Amniotic epithelial cell (primary cell): ENCODE measurements at regions not wholly inside any gene's neighbourhood (a gene's known extent, or its start where the extent isn't known, plus 50 kb on each side); places are given as distances from the start of the nearest gene placed in this dataset.

Experiments used
- DNase-seq: peaks from one replicate; pipeline ENCODE4 v3.0.0-alpha.2; 2010; ENCODE audit warnings: low read depth

DNA sequence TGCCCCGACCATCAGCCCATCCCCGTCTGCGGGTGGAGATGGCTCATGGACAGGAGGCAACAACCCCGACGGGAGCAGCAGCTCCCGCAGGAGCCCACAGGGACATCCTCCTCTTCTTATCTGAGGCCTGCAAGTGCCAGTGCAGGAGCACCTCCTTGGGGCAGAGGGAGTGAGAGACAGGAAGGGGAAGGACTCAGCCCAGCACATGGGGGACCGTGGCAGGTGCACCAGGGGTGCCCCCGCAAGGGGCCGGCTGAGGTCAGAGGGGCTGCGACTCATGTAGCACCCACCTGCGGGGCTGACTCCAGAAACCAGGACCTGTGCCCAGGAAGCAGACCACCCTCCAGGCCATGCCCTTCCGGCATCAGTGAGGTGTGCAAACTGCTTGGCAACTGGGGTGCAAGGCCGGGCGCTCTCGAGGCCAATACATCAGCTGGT lies 259.8 kb upstream of the ADAMTS16 start:
- DNase-seq: no peak

DNA sequence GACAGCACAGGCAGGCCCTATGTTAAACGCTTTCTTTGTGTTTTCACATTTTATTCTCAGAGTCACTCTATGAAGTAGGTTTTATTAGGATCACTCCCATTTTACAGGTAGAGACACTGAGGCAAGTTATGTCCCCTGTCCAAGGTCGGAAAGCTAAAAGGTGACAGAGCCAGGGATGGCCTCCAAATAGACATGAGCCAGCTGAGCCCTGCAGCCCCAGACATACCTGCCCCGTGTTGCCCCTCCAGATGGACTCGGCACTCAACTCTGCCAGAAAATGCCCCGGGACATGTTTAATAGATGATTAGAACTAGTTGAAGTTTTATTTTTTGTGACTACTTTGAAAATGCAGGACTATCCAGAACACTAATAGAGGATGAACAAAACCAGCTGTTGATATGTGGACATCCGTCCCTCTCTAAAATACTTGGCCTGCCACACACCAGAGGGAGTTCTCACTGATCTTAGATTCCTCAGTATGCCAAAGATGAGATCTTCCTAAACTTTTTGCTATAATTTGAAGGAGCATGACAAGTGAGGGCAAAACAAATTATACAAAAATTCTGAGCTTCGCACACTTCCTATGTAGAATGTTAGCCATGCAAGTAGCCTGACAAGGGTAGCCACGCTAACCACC lies 258.6 kb upstream of the ADAMTS16 start:
- no peak for DNase-seq

DNA sequence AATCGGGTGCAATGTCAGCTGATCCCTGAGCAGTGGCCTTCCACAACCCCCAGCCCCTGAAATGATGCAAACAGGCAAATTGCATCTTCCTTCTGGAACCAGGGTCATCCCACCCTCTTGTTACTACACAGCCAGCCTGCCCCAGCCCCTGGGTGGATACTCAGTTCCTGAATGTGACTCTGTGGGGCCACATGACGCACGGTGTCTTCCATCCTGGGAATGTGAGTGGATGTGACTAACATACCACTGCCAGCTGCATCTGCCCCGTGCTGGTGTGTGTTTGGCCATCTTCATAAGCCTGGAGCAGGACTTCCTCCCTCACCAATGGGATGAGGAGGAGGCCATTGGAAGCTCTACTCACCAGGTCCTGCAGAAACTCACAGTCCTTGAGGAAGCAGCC lies 257.9 kb upstream of the ADAMTS16 start:
- no peak for DNase-seq

DNA sequence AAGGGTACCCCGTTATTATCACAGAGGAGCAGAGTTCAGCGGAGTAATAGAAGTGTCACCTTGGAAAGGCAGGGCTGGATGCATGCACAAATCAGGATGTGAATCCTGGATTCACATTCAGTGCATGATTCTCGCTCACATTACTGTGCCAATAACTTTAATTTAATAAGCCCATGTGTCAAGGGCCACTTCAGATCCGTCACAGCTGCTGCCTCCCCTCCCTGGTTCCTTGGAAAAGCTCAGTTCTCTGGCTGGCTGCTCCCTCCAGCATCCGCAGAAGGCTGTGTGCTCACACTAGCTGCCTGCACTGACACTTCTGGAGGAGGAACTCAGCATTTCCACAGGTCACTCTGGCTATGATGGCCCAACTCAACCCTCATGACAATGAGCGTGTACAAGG lies 256.8 kb upstream of the ADAMTS16 start:
- no peak for DNase-seq

DNA sequence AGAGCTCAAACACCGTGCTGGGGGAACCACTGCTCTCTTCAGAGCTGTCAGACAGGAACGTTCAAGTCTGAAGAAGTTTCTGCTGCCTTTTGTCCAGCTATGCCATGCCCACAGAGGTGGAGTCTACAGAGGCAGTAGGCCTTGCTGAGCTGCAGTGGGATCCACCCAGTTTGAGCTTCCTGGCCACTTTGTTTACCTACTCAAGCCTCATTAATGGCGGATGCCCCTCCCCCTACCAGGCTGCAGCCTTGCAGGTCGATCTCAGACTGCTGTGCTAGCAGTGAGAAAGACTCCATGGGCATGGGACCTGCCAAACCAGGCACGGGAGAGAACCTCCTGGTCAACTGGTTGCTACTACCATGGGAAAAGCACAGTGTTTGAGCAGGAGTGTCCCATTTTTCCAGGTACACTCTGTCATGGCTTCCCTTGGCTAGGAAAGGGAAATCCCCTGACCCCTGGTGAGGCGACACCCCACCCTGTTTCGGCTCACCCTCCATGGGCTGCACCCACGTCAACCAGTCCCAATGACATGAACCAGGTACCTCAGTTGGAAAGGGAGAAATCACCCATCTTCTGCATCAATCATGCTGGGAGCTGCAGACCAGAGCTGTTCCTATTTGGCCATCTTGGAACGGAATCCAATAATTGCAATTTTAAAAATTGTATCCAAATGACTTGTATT lies 246.9 kb upstream of the ADAMTS16 start:
- no peak for DNase-seq

DNA sequence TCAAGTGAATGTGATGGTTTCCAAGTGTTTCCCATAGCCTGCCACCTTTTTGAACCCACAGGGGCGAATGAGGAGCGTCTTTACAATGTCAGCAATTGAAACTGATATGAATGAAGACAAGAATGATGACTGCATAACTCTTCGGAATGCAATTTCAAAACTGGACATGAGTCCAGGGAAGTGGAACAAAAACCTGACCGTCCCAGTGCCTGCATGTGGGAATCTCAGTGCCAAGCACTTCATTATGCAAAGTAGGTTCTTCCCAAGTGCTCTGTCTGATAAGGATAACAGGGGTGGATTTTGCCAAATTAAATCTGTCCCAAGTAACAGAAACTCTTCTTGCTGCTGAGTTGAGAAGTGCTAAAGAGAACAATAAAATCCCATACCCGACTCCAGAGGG lies 243.8 kb upstream of the ADAMTS16 start:
- DNase-seq: no peak

DNA sequence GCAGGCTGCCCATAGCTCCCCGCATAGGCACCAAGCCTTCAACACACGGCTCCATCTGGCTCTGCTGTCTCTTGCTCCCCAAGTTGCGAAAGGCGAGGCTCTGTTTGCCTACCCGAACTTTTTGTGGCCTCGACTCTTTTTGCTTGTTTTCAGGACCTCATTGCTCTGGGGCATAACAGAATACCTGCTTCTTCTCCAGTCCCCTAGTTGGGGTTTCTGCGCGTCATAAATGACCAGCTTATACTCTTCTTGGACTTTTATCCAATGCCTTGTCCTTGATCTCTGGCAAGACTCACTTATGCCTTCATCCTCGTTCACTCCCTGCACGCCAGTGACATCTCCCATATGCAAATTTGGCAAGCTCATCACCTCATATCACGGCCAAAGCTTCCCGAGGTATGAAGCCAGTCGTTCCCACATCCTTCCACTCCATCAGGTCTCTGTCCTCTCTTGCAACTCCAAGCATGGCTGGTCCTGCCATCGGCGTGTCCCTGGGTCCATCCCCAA lies 238.8 kb upstream of the ADAMTS16 start:
- DNase-seq: no peak

DNA sequence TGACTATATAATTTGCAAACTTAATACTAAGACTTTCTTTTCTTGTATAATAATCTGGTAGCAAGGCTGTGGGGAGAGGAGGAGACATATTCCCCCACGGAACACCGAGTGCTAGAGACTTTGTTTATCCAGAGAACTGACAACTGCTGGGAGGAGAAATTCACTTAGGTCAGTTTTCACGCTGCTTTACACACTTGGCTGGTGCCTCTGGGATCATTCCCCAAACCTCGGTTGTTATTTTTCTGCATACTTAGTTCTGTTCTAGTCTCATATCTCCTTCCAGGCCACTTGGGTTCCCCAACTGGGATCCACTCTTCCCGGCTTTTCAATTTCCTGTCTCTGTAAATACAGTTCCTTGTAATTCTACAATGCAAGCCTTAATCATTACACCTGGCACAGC lies 238.2 kb upstream of the ADAMTS16 start:
- DNase-seq: no peak

DNA sequence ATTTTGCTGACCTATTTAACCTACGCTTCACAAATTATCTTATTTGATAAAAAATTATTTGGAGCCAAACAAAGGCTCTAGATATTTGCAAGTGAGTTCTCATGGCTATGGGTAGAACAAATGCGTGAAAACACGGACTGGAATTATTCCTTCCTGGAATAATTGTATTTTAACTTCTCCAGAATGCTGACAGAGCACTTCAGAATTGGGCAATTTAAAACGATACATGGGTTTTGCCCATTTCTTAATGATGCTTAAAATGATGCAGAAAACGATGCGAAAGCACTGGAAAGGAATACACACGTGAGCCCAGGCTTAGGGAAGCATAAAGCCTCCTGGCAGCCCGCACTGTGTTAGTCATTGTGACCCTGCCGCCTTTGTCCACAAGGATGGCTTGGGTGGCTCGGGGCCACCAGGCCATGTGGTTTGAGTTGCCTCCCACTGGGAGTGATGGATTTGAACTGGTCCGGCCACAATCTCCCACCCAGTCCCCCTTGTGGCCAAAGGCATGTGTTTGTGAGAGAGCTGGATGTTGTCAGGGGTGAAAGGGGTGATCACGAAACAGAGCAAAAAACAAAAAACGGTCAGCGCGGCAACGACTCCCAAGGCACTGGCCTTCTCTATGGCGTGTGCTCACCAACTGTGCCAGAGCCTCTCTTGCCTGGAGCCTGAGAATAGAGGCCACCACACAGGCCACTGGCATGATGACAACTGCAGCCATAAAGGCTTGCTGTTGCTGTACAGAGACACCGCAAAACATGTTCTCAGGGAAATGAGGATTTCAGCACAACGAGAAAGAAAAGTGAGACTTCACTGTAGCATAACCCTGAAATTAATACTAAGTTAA lies 234.2 kb upstream of the ADAMTS16 start:
- no peak for DNase-seq

DNA sequence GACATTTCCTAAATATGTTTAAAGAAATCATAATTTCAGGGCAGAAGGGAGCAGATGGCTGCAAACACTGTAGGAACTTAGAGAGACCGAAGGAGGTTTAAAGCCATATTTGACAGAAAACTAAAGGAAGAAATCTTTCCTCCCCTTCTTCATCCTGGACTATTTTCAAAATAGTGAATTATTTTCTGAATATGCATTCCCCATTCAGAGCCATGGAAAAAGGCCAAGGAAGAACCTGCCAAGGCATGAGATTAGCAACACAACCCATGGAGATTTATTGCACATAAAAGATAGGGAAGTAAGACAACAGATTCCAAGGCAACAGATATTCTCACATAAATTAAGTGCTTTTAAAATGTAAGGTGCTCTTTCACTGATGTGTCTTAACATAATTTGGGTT lies 233.3 kb upstream of the ADAMTS16 start:
- DNase-seq: no peak

DNA sequence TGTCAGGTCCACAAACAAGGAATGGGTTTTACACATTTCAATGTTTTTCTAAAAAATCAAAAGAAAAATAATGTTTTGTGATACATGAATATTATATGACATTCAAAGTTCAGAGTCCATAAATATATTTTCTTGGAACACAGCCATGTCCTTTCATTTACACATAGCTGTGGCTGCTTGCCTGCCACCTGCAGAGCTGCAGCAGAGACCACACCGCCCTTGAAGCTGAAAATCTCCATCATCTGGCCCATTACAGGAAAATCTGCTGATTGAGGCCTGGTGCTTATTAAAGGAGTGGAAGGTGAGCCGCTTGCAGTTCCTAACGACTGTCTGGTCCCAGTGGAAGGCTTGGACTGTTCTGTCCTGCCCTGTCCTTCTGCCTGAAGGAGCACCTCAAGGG lies 232.6 kb upstream of the ADAMTS16 start:
- DNase-seq: no peak

DNA sequence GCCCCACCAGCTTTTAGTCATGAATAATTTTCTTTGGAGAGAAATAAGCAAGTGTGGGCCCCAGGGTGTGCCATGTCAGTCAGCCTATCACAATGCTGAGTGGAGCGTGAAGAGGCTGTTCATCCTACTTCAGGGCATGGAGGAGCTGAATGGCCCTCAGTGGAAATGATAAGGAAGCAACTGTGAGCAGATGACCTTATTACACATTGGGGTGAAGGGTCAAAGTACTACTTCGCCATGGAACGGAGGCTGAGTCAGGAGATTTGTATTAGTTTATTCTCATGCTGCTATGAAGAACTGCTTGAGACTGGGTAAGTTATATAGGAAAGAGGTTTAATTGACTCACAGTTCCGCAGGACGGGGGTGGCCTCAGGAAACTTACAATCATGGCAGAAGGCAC lies 231.0 kb upstream of the ADAMTS16 start:
- no peak for DNase-seq

DNA sequence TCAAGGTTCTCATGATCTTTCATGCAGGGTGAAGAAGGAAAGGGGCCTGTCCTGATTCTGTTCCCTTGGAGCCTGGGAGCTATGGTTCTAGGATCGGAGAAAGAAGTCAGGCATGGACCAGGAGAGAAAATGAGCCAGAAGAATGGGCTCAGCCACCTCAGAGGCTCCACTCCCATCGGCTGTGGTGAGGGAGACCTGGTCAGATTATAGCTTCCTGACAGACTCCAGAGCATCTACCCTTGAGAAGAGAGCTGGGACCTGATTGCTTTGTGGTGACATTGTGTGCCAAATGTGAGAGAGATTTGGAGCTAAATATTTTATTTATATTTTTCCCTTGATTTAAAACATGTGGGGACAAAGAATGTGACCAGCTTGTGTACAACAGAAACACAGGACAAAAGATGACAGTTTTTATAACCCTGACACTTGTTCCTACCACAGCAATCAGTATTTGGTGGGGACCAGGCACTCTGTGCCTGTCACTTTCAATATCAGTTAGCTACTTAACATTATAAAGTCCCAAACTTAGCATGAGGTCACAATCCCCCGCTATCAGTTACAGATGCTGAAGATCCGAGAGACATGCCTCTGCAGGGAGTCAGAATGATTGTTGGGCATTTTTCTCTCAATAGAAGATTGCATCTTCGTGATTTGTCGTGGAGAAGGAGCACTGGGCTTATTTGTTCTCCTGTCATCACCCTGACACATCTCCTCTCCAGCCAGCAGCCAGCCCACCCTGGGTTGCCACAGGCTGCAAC lies 228.3 kb upstream of the ADAMTS16 start:
- no peak for DNase-seq

DNA sequence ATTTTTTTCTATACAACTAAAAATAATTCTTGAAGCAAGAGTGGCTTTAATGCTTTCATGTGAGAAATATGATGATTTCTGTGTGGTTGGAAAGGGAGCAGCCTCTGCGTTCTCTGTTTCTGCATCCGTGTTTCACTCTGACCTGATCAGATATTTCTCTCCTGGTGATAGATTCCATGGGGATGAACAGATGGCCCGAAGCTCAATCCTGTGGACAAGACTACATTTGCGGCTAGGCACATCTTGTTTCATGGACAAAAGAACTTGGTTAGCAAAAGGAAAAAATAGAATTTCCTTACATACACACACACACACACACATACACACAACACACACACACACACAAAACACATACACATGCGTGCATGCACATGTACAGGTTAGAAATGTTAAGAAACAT lies 218.2 kb upstream of the ADAMTS16 start:
- DNase-seq: no peak

DNA sequence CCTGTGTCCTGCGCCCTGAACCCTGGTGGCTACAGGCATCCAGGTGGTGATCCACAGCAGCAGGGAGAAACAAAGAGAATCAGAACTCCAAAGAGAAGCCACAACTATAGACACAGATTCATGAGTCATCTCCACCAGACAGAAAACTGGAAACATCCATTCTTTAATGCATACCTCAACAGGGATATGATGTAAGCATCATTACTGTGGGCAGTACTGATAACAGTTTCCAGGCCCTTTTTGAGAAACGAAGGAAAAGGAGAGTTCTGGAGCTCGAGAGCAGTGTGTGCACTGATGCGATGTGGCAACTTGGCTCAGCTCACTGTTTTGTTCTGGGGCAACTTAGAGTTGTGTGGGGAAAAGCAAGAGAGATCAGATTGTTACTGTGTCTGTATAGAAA lies 215.6 kb upstream of the ADAMTS16 start:
- DNase-seq: no peak

DNA sequence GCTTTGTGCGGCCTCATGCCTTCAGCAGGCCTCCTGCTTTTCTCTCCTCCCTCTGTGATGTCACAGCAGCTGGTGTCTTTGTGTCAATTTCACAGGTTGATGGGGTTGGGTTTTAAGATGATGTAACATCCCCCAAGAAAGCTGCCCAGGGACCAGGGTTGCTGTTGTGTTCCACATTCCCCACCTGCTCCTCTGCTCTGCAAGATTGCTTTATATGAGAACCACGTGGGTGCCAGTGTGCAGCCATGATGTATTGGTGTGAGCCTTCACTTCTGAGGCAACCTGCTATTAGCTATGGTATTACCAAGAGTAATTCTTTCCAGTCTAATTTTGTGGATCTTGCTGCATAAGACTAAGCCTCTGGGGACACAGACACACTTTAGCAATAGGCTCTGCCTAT lies 213.0 kb upstream of the ADAMTS16 start:
- no peak for DNase-seq

DNA sequence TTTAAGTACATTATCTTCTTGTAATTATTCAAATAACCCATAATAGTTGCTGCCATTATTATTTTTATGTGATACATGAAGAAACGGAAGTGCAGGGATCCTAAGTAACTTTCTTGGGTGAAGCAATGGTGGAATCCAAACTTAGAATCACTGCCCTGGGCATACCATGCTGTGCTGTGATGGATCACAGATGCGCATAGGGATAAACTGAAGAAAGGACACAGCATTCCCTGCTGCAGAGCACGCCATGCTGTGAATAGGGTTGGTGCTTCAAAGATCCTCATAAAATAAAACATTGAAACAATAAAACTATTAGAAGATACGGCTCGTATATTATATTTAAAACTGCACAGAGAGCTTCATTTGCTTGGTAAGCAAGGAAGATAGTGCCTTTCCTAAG lies 211.7 kb upstream of the ADAMTS16 start:
- DNase-seq: no peak

DNA sequence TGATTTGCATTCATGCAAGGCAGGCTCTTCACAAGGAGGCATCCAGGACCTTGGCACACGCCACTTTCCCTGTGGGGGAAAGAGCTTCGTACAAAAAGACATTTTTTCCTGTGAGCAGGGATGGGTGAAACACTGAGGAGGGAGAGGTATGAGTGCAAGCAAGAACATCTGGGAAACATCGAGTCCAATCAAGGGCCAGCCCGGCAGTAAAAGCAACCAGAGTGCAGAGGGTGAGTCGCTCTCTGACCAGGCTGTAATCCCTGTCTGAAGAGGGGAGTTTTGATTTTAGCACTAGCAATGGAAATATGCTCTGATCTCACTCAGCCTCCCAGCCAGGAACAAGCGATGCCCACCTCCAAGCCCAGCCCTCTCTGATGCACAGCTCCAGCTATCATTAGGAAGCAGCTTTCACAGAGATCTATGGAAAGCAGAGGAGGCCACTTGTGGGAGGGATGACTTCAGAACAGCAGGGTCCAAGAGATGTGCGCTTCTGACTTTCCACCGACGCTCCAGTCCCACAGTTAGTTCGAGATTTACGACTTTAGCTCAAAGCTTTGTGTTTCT lies 211.0 kb upstream of the ADAMTS16 start:
- DNase-seq: no peak

DNA sequence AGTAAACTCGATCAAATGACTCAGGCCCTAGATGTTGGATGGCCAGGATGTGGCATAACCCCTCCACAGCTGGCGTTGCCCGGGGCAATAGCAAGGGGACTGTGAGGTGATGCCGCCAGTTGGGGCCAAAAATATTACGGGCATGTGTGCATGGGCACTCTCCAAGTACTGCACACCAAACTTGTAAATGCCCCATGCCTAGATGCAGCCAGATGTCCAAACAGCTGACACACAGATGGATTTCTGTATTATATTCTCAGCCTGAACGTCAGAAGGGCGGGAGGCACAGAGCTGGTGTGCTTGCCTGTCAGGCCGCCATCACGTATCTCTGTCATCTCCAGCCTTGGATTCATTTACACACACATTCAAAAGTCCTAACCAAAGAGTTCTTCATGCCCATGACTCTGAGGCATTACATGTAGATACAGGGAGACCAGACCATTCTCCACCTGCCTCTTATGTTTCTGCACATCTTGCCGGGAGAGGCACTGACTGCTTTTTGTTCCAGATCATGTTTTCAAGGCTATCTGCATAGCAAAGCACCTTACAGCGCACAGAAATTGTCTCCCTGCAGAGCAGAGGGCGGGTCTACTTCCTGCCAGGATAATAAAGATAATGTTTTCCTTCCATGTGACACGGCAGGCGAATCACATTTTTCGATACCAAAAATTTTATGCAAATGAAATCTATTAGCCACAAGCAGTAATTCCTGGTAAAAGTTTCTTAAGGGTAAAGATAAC lies 200.9 kb upstream of the ADAMTS16 start:
- no peak for DNase-seq

DNA sequence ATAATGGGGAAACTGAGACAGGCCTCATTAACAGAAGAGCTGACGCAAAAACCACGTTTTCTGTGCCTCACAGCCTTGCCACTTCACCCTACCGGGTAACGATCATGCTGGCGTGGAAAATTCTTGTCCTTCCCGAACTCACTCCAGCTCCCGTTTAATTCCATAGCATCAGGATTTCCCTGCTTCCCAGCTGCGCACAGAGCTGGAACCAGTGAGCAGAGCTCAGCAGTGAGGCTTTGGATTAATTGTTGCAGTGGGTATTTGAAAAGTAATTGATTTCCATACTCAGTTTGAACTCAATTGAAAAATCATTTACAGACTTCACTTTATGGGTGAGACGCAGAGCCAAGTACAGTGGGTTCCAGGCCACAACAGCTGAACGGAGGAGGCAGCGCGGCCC lies 199.0 kb upstream of the ADAMTS16 start:
- DNase-seq: no peak
